ENCODE measurements at regions not wholly inside any gene's neighbourhood (a gene's known extent, or its start where the extent isn't known, plus 50 kb on each side); places are given as distances from the start of the nearest gene placed in this dataset.

GRCh38 chrX:10102046-10102704 lies 54.6 kb upstream of the CLCN4 start:
- TF ChIP-seq CTCF (conservative IDR thresholded peaks at IDR 0.05; ENCODE audit: low read depth, low read length): no peak
- H3K4me3 ChIP-seq (ENCODE audit: low read depth, low read length): no peak overlapping the region
- DNase-seq (ENCODE audit: low read depth): no peak

- peak; percentile 32 for DNase-seq (ENCODE audit: low read depth)
- no peak for TF ChIP-seq CTCF (conservative IDR thresholded peaks at IDR 0.05; ENCODE audit: low read depth, low read length)
- no peak overlapping the region for H3K4me3 ChIP-seq (ENCODE audit: low read depth, low read length)
Measured at GRCh38 chrX:10103023-10103422, 53.8 kb upstream of the CLCN4 start.

GRCh38 chrX:10104958-10105658 lies 51.7 kb upstream of the CLCN4 start:
- no peak for DNase-seq (ENCODE audit: low read depth)
- no peak for TF ChIP-seq CTCF (conservative IDR thresholded peaks at IDR 0.05; ENCODE audit: low read depth, low read length)
- H3K4me3 ChIP-seq (ENCODE audit: low read depth, low read length): no peak overlapping the region

- no peak for TF ChIP-seq CTCF (conservative IDR thresholded peaks at IDR 0.05; ENCODE audit: low read depth, low read length)
- DNase-seq (ENCODE audit: low read depth): no peak
- H3K4me3 ChIP-seq (ENCODE audit: low read depth, low read length): no peak overlapping the region
Measured at GRCh38 chrX:10106806-10107205, 50.0 kb upstream of the CLCN4 start.

Data from epithelial cell of proximal tubule (primary cell).